ENCODE measurements at regions not wholly inside any gene's neighbourhood (a gene's known extent, or its start where the extent isn't known, plus 50 kb on each side); places are given as distances from the start of the nearest gene placed in this dataset.

- TF ChIP-seq POLR2A (IDR thresholded peaks at IDR 0.05; ENCODE audit: low read depth, low read length) (no peak), POLR2AphosphoS5 (IDR thresholded peaks at IDR 0.05; ENCODE audit: low read depth, low read length) (no peak), SPI1 (IDR thresholded peaks at IDR 0.05; ENCODE audit: low read depth, low read length) (no peak)
Observed at GRCh38 chr22:48772286-48772907, 1055.3 kb downstream of the BRD1 start.

Data from GM12891 (cell line).